ENCODE measurements at regions not wholly inside any gene's neighbourhood (a gene's known extent, or its start where the extent isn't known, plus 50 kb on each side); places are given as distances from the start of the nearest gene placed in this dataset.
"Not testable (repeated sequence)": the region's sequence is repeated elsewhere in the genome, so short reads cannot be mapped to it uniquely, and the experiment has no call there.

- intact Hi-C loops (cut with micrococcal nuclease); dilution Hi-C loops (cut with MboI; ENCODE audit: extremely low pct_ligation_motif_present, low sequenced_read_pairs); H3K27me3 ChIP-seq (ENCODE audit: control insufficient read depth in 2 of 2, insufficient read depth in 2 of 2, low read length in 2 of 2); H2AFZ ChIP-seq (ENCODE audit: low read depth, low read length); H3K9ac ChIP-seq (replicated peaks; ENCODE audit: extremely low read depth, insufficient read depth, low read length); H3K4me2 ChIP-seq (ENCODE audit: insufficient read depth, low read length); H3K4me3 ChIP-seq (replicated peaks in 1 of 3; ENCODE audit: insufficient read depth in 1 of 3, low read depth in 1 of 3, low read length in 3 of 3); H4K20me1 ChIP-seq (replicated peaks; ENCODE audit: control insufficient read depth, extremely low read depth, insufficient read depth, low read length); FAIRE-seq; H3K79me2 ChIP-seq (ENCODE audit: control insufficient read depth, insufficient read depth, low read length); H3K4me1 ChIP-seq (ENCODE audit: control insufficient read depth, extremely low read depth, insufficient read depth, low read length); H3K36me3 ChIP-seq (ENCODE audit: control insufficient read depth in 2 of 2, extremely low read depth in 1 of 2, insufficient read depth in 2 of 2, low read length in 2 of 2); DNase-seq (ENCODE audit: low read depth, low spot score); BruUV-seq (replicated peaks); H3K27ac ChIP-seq (ENCODE audit: insufficient read depth, low read depth, low read length); CTCF ChIA-PET; H3K9me3 ChIP-seq (replicated peaks; ENCODE audit: control insufficient read depth, insufficient read depth, low read length); H3K9me1 ChIP-seq (replicated peaks; ENCODE audit: control insufficient read depth, extremely low read depth, insufficient read depth, low read length); POLR2A ChIA-PET: not testable (repeated sequence)
Measured at GRCh38 chr1:120508351-120508750, 93.5 kb downstream of the NBPF8 start.

GRCh38 chr1:120509258-120509657, 94.4 kb downstream of the NBPF8 start:
- H3K9ac ChIP-seq (replicated peaks; ENCODE audit: extremely low read depth, insufficient read depth, low read length); dilution Hi-C loops (cut with MboI; ENCODE audit: extremely low pct_ligation_motif_present, low sequenced_read_pairs); intact Hi-C loops (cut with micrococcal nuclease); FAIRE-seq; DNase-seq (ENCODE audit: low read depth, low spot score); H3K4me1 ChIP-seq (ENCODE audit: control insufficient read depth, extremely low read depth, insufficient read depth, low read length); H4K20me1 ChIP-seq (replicated peaks; ENCODE audit: control insufficient read depth, extremely low read depth, insufficient read depth, low read length); H3K79me2 ChIP-seq (ENCODE audit: control insufficient read depth, insufficient read depth, low read length); H3K27me3 ChIP-seq (ENCODE audit: control insufficient read depth in 2 of 2, insufficient read depth in 2 of 2, low read length in 2 of 2); BruUV-seq (replicated peaks); H3K4me3 ChIP-seq (replicated peaks in 1 of 3; ENCODE audit: insufficient read depth in 1 of 3, low read depth in 1 of 3, low read length in 3 of 3); POLR2A ChIA-PET; H3K4me2 ChIP-seq (ENCODE audit: insufficient read depth, low read length); H3K36me3 ChIP-seq (ENCODE audit: control insufficient read depth in 2 of 2, extremely low read depth in 1 of 2, insufficient read depth in 2 of 2, low read length in 2 of 2); H2AFZ ChIP-seq (ENCODE audit: low read depth, low read length); H3K9me3 ChIP-seq (replicated peaks; ENCODE audit: control insufficient read depth, insufficient read depth, low read length); H3K9me1 ChIP-seq (replicated peaks; ENCODE audit: control insufficient read depth, extremely low read depth, insufficient read depth, low read length); CTCF ChIA-PET; H3K27ac ChIP-seq (ENCODE audit: insufficient read depth, low read depth, low read length): not testable (repeated sequence)

DNA sequence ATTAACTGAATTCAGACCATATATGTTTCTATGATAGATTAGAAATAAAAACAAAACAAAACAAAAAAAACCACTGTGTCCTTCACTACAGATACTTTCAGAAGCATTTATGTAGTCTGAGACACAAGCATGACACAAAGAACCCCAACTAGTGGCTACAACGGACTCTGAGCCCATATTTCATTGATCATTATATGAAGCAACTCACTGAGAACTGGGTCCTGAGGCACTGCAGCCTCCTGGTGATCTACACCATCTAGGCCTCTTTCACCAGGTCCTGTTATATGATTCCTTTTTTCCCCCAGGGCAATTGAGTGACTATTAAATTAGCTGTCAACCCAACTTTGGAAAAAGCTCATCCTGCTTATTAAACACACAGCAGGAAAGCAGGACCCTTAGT, 98.3 kb downstream of the NBPF8 start:
- DNase-seq (ENCODE audit: low read depth, low spot score); CTCF ChIA-PET; H2AFZ ChIP-seq (ENCODE audit: low read depth, low read length); H3K79me2 ChIP-seq (ENCODE audit: control insufficient read depth, insufficient read depth, low read length); H3K9ac ChIP-seq (replicated peaks; ENCODE audit: extremely low read depth, insufficient read depth, low read length); H3K9me3 ChIP-seq (replicated peaks; ENCODE audit: control insufficient read depth, insufficient read depth, low read length); FAIRE-seq; dilution Hi-C loops (cut with MboI; ENCODE audit: extremely low pct_ligation_motif_present, low sequenced_read_pairs); H3K36me3 ChIP-seq (ENCODE audit: control insufficient read depth in 2 of 2, extremely low read depth in 1 of 2, insufficient read depth in 2 of 2, low read length in 2 of 2); H3K4me2 ChIP-seq (ENCODE audit: insufficient read depth, low read length); H3K9me1 ChIP-seq (replicated peaks; ENCODE audit: control insufficient read depth, extremely low read depth, insufficient read depth, low read length); H4K20me1 ChIP-seq (replicated peaks; ENCODE audit: control insufficient read depth, extremely low read depth, insufficient read depth, low read length); POLR2A ChIA-PET; intact Hi-C loops (cut with micrococcal nuclease); H3K4me1 ChIP-seq (ENCODE audit: control insufficient read depth, extremely low read depth, insufficient read depth, low read length); H3K27ac ChIP-seq (ENCODE audit: insufficient read depth, low read depth, low read length); H3K27me3 ChIP-seq (ENCODE audit: control insufficient read depth in 2 of 2, insufficient read depth in 2 of 2, low read length in 2 of 2); BruUV-seq (replicated peaks); H3K4me3 ChIP-seq (replicated peaks in 1 of 3; ENCODE audit: insufficient read depth in 1 of 3, low read depth in 1 of 3, low read length in 3 of 3): not testable (repeated sequence)

- DNase-seq (ENCODE audit: low read depth, low spot score); H3K27me3 ChIP-seq (ENCODE audit: control insufficient read depth in 2 of 2, insufficient read depth in 2 of 2, low read length in 2 of 2); H4K20me1 ChIP-seq (replicated peaks; ENCODE audit: control insufficient read depth, extremely low read depth, insufficient read depth, low read length); H3K27ac ChIP-seq (ENCODE audit: insufficient read depth, low read depth, low read length); dilution Hi-C loops (cut with MboI; ENCODE audit: extremely low pct_ligation_motif_present, low sequenced_read_pairs); FAIRE-seq; BruUV-seq (replicated peaks); H3K9me1 ChIP-seq (replicated peaks; ENCODE audit: control insufficient read depth, extremely low read depth, insufficient read depth, low read length); H3K36me3 ChIP-seq (ENCODE audit: control insufficient read depth in 2 of 2, extremely low read depth in 1 of 2, insufficient read depth in 2 of 2, low read length in 2 of 2); H3K4me2 ChIP-seq (ENCODE audit: insufficient read depth, low read length); H3K9me3 ChIP-seq (replicated peaks; ENCODE audit: control insufficient read depth, insufficient read depth, low read length); H3K4me1 ChIP-seq (ENCODE audit: control insufficient read depth, extremely low read depth, insufficient read depth, low read length); H3K4me3 ChIP-seq (replicated peaks in 1 of 3; ENCODE audit: insufficient read depth in 1 of 3, low read depth in 1 of 3, low read length in 3 of 3); POLR2A ChIA-PET; H3K9ac ChIP-seq (replicated peaks; ENCODE audit: extremely low read depth, insufficient read depth, low read length); intact Hi-C loops (cut with micrococcal nuclease); H3K79me2 ChIP-seq (ENCODE audit: control insufficient read depth, insufficient read depth, low read length); H2AFZ ChIP-seq (ENCODE audit: low read depth, low read length); CTCF ChIA-PET: not testable (repeated sequence)
Measured at GRCh38 chr1:120513531-120513930, 98.7 kb downstream of the NBPF8 start.
